NCI-H1105 treated with DMSO at 0.1 percent for 48 hours (cell line): ENCODE measurements at regions not wholly inside any gene's neighbourhood (a gene's known extent, or its start where the extent isn't known, plus 50 kb on each side); places are given as distances from the start of the nearest gene placed in this dataset.

ENCODE experiments used
- DNase-seq: peaks from one replicate; lab custom pipeline; 2025; lab: John Stamatoyannopoulos, UW

DNA sequence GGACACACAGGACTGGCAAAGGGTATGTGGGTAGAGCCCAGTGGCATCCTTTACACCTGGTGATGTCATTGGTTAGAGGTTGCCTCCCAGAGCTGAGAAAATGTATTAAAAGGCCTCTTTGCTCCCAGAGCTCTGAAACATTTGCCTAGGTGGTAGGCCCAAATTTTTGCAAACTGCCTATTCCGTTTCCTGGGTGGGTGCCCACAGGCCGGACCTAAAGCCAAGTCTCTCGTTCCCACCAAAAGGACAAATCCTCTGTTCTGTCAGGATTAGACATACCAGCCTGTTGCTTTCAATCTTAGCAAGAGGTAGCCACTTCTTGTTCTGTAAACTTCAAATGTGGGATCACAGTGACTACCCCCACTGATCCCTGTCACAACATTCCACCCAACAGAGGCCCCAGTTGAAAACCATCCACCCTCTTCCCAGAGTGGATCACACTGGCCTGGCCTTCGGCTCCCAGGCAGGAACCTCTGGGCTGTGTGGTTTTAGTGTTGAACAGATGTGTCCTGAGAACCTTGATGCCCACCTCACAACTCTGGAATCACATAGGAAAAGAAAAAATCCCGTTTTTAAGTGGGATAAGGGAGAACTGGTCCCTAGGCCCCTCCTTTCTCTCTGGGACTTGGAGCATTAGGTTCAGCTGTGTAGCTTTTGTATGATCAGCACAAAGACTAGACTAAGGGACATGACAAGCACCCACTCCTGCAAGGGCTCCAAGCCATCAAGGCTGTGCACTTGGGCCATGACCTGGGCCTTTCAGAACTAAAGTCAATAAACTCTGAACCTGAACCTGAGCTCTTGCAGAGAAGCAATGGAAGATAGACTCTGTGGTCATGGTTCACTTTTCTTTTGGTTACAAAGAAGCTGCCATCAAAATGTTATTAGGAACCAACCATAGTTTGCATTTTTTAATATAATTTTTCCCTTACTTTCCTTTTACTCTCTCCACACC is 211.3 kb downstream of the CYP26B1 start:
- DNase-seq: no peak

DNA sequence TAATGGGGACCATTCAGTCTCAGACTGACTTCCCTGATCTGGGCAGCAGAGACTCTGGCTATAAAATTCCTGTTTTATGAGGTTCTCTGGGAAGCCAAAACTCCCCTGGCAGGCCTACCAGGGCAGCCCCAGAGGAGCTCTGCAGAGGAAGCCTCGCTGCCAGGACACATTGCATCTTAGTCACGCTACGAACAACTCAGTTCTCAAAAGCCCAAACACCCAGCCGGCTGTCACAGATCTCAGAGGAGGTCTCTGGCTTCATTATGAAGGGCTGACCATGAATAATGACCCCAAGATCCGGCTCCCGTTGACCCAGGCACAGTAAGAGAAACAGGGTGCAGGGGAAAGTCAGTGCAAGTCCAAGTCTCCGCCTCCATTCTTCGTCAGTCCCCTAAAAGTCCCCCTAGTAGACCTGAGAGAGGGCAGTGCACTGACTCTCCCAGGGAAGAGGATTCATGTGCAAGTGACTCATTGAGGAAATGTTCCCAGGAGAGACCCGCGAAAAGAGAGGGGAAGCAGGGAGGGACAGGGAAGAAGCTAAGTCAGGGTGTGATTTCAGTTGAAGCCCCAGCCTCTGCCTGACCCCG is 212.3 kb downstream of the CYP26B1 start:
- no peak for DNase-seq

DNA sequence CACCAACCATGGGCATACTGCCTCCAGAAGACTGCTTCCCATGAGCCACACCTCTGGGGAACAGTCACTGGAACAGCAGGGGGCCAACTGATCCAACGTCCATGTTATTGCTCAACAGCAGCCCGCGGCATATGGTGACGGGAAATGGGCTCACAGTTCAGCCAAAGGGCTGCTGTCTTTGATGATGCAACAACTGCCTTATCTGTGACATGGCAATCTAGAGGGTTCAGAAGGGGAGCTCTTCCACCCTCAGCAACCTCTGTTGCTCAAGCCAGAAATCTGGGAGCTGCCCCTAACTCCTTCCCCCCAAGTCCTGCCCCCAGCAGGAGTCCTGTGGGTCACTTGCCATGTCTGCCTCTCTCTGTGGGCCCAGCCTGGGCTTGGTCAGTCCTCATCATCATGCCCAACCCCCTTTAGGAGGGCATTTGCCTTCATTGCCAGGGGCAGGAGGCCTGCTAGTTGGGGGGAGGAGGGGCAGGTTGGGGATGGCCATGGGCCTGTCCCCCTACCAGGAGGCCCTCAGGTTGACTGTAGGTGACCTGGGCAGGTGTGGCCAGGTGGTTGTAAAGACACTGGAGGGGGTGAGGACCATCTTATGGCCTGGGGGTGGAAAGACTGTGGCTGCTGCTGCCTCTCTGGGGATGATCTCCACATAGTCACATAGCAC is 212.9 kb downstream of the CYP26B1 start:
- DNase-seq: no peak

DNA sequence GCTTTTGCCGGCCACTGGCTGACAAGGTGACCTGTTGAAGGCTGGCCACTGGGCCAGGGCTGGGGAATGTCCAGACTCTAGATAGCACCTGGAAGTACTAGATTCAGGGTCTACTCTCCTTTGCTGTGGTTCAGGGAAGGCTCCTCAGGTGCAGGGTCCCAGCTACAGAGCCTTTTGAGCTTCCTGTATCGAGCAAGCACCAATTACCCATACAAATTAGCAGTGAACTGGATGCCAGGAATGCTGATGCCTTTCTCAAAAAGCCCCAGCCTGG is 213.4 kb downstream of the CYP26B1 start:
- DNase-seq: no peak

DNA sequence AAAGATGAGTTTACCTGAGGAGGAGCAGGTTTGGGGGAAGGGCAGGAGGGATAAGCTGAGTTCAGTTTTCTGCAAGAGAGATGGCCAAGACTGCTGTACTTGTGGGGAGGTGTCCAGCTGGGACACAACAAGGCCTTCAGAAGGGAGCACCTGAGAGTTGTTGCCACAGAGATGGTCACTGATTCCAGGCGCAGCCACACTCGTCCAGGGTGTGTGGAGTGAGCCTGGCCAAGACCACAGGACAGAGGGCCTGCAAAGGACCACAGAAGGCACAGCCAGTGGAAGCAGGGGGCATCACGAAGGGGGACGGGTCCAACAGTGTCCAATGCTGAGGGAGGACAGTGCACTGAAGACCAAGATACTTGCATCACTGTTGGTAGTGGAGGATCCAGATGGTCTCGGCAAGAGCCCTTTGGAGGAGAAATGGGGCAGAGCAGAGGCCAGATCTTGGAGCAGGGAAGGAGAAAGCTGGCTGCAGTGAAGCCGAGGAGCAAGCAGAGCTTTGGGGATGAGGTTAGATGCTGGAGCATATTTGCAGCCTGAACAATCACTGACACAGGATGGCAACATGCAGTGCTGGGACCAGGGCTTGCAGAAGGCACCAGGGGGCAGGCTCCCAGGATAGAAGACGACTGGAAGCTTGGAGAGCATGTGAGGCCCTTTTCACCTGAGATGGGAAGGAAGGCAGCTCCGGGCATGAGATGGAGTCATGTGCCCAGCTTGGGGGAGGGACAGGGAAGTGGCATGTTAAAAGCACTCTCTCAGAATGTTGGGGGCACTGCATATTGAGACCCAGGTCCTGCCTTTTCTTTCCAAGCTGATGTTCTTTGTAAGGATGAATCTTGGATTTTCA is 214.0 kb downstream of the CYP26B1 start:
- DNase-seq: no peak

DNA sequence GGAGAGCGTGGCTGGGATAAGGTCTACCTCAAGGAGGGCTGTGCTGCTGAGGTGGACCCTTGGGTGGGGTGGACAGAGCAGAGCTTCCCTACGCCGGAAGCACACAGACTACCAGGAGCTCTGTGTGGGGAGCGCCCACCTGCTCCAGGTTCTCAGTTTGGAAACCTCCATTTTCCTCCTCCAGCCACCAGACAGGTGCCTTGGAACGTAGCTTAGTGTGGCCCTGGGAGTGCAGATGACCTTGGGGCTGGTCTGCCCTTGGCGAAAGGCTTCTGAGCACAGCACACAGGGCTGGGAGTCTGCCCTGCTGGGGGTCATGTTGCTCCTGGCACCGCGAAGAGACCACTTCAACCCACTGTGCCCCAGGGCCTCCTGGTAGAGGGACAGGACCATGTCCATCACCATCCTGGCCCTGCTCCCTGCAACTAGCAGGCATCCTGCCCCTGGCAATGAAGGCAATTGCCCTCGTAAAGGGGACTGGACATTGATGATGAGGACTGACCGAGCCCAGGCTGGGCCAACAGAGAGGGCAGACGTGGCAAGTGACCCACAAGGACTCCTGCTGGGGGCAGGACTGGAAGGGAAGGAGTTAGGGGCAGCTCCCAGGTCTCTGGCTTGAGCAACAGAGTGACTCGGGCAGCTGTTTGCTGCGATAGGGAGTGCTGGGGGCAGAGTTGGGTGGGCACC is 214.7 kb downstream of the CYP26B1 start:
- no peak for DNase-seq

DNA sequence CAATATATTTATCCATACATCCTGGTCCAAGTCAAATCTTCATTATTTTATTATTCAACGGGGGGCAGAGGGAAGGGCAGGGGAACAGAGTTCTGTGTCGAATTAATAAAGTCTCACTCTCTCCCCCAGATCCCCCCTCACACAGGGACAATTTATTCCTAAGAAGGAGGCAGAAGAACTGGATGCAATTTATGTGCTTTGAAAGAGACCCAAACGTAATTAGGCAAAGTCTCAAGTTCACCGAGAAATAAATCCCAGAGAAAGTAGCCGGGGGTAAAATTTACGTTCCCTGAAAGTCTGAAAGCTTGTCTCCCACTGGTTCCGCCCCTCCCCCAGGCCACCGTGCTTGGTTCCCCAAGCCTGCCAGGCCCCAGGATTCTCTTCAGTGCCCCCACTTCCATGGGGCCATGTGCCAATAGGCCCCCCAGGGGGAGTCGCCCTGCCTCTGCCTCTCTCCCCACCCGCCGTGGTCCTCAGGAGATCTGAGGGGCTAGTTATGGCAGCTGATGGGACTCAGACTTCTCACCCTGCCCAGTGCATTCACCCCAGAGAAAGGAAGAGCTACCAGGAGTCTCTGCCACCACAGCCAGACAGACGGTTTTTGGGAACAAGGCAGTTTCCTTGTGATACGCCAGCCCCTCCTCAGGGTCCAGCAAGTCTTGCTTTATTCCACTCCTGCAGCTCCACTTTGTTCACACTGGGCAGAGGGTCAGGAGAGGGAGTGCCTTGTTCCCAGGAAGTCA is 215.5 kb downstream of the CYP26B1 start:
- DNase-seq: no peak

DNA sequence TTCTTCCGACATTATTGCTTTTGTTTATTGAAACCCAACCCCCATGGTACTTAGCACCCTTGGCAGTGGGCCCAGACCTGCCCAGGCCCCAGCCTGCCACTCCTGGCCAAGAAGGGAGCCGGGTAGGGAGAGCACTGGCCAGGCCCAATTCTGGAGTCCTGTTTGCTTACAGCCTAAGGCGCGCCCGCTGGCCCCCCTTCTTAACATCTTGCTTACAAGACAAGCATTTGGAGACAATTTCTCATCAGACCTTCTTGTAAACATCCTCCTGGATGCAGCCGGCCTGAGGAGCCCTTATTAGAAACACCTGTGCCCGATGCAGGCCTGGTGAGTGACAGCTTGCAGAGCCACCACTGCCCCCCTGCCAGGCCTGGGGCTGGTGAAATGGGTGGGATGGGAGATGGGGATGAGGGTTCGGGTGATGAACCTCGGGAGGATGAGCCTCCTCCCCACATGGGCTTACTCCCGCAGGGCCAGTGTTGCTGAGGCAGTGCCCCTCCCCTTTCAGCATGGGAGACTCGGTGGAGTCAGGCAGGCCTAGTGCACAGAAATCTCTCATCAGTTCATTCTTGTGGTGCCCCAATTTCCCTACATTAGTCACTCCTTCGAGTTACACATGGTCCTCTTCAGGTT is 217.5 kb downstream of the CYP26B1 start:
- DNase-seq: peak; percentile 90

DNA sequence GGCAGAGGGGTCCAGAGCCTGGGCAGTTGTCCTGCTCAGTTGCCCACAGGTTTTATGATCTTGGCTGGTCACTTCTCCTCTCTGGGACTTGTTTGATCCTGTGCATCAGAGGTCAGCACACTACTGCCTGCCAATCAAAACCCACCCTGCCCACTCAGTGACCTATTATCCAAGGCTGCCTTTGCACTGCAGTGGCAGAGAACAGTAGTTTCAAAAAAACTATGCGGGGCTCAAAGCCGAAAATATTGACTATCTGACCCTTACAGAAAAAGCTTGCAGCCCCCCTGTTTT is 218.2 kb downstream of the CYP26B1 start:
- no peak for DNase-seq

DNA sequence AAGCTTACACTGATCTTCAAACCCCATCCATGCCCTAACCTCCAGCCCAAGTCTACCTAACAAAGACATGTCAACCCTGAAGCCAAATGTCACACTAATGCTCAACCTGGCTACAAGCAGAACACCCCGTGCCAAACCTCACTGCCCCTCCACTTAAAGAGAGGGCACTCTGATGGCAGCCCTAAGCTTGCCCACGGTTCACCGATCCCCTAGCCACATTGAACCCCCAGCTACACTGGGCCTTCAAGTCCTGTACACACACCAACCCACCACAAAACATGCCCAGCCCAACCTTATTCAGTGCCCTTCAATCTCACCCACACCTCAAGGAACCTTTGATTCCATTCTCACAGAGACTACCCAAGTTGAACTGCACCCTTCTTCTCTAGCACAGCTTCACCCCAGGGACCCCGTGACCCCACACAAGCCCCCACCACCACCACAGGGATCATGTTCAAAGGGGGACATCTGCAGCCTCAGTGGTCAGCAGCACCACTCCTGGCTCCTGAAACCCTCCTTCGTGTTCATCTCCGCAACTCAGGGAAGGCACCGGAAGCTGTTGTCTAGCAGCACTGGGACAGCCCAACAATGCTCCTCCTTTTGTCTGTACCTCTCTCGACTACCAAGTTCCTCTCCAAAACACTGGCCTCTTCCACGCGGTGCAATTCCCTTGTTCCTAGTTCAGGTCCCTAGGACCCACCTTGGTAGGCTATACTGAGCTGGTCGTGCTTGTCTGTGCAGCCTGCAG is 218.8 kb downstream of the CYP26B1 start:
- no peak for DNase-seq

DNA sequence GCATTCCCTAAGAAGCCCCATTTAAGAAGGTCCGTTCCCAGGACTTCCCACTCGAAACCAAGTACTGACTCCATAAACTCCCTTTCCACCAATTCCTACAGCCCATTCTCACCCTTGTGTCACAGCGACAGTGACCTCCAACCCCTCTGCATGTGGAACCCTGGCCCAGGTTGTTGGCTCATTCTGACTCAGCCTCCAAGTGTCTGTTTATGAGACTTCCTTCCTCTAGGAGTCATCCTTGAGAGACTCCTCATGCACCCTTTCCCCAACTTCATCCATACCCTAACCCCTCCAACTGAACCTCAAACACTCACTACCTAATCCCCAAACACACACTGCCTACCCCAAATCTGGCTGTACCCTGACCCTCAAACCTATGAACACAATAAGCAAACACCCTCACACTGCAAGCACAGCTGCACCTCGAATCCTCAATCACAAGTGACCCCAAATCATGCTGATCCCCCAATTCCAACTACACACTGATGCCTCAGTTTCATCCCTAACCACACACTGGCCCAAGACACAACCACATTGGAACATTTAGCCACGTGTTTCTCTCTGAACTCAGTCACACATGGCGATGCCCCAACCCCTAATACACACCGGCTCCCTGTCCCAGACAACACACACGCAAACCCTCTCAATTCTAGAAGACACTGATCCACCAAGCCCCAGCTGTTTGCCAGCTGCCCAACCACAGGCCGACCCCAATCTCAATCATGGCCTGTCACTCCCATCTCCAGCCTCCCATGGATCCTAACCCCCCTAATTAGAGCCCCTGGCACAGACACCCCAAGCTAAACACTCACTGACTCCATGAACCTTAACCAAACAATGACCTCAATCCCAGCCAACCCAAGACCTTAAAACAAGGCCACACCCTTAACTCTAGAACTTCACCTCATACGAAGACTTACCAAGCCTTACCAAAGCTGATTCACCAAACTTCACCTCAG is 219.6 kb downstream of the CYP26B1 start:
- no peak for DNase-seq

DNA sequence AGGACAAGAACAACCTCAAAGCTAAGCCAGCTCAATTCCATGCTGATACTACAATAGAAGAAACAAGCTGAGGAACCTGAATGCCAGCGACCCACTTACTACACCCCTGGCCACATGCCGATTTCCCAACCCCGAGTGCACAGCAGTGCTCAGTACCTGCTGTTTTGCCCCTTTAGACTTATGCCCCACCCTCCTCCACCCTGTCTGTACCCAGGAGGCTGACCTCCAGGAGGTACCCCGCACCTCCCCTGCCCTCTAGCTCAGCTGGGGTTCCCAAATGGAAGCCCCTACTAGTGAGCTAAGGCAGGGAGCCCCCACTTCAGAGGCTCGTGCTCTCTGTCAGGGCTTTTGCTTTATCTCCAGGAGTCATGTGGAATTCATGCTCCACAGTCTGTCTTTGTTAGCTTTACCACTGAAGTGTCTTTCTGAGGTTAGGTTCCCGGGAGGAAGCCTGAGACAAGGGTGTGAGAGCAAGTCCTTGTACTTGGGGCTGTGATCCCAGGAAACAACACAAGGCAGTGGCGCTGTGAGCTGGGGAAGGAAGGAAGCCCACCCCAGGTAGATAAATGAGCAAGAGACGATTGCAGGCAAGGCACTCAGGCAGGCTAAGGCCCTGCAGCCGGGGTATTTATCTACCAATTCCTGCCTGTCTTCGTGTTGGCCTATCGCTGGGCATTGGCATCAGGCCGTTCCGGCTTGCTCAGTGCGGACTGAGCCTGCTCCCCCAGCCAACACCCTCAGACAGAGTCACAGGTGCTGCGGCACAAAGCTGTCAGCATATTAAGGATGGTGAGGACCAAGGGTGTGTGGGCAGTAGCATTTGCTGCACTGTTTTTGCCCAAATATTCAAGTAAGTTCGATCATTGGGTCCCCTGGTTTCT is 220.5 kb downstream of the CYP26B1 start:
- DNase-seq: no peak

DNA sequence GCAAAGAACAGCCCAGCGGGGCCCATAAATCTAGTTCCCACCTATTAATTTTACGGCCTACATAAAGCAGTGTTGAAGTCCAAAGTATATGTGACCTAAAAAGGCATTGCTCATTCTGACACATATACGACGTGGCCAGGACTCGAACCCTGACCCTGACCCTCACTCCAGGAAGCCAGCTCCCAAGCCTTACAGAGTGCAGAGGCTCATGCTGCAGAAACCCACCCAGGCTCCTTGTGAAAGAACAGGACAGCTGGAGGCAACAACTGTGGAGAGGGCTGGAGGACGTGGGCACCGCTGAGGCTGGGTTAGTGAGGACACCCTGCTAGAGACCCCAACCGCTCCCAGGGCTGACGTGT is 221.6 kb downstream of the CYP26B1 start:
- no peak for DNase-seq

DNA sequence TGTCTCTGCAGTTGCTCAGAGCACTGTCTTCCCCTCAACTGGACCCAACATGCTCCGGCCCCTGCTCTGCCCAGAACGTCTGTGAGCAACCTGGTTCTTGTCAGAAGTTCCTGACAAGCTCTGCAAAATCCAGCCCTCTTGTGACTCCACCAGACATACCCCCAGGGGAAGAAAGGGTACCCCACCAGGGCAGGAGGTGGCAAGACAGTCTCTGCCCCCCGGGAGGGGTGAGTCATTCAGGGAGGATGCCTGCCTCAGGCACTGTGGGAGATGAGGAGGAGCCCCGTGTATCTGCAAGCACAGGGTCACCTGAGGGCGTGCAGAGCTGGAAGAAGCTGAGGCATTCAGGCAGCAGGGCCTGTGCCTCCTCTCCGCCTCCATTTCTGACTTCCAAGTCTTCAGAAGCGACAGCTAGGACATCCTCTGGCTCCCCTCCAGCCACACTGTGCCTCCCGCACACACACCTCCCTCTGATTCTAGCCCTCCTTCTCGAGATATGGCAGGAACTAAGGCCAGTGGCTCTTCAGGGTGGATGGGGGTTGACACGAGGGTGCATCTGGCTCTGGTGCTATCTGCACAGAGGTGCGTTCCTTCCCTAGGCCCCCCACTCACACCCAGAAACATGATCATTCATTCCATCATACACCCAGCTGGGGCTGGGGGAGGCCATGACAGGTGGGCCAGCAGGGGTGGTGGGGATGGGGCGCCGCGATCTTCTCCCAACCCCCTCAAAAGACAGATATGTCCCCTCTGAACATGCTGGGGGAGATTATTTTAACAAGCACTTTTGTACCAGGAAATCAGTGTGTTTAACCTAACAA is 222.2 kb downstream of the CYP26B1 start:
- no peak for DNase-seq

DNA sequence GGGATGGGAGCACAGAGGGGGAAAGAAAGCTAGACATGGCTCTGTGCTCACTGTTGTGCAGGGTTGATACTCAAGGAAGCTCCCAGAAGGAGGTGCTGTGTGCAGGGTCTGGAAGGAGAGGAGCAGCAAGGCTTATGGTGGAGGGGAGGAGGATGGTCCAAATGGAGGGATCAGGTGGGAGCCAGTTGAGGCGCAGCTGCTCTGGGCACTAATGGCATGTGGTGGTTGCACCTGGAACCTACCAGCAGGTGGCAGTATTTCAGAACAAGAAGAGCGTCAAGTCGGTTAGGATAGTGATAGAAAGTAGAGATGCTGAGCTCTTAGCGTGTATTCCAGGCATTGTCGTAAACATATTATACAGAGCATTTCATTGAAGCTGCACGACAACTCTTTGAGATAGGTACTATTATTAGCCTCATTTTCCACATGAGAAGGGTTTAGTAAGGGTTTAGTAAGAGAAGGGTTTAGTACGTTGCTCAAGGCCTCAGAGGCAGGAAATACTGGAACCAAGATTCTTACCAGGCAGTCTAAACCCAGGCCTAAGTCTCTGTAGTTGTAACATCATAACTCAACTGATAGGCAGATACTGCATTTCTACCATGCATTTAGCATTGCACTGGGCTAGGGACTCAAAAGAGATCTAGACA is 223.7 kb downstream of the CYP26B1 start:
- peak; percentile 71 for DNase-seq

DNA sequence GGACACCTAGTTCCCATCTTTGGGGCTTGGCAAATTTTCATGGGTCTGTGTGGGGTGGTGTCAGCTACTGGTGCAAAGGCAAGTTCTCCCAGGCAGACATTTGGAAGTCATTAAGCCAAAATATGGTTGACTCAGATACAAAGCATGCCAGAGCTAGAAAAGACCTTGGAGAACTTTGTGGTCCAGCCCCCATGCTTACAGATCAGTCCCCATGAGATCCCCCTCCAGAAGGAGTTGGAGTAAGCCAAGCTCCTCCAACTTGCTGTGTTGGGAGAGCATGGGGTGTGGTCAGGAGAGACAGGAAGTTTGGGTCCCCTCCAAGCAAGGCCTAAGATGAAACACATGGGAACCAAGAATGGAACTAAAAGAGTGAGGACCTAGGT is 224.5 kb downstream of the CYP26B1 start:
- no peak for DNase-seq
